GM10248 (cell line): ENCODE measurements at regions not wholly inside any gene's neighbourhood (a gene's known extent, or its start where the extent isn't known, plus 50 kb on each side); places are given as distances from the start of the nearest gene placed in this dataset.

Experiments
- CTCF ChIA-PET: fragments of 300-600 bp; sonication (Branson Sonifier 250); formaldehyde crosslinking; extraction: SDS; loops from one replicate; lab custom pipeline; 2021; ENCODE audit warnings: antibody characterized with exemption; lab: Yijun Ruan, JAX
- POLR2A ChIA-PET: fragments of 350-650 bp; sonication (Branson Sonifier 250); formaldehyde crosslinking; extraction: SDS; loops from one replicate; lab custom pipeline; 2020; ENCODE audit warnings: antibody characterized with exemption; lab: Yijun Ruan, JAX
- DNase-seq: peaks from one replicate; pipeline ENCODE4 v3.0.0; 2012; ENCODE audit errors: extremely low spot score
- TF ChIP-seq, protein P1 (sequence below): IDR thresholded peaks from 2 replicates; pipeline ENCODE4 v1.5.1; 2012; ENCODE audit warnings: mild to moderate bottlenecking, low read depth; ENCODE audit errors: extremely low read depth, missing control alignments, control extremely low read depth

DNA sequence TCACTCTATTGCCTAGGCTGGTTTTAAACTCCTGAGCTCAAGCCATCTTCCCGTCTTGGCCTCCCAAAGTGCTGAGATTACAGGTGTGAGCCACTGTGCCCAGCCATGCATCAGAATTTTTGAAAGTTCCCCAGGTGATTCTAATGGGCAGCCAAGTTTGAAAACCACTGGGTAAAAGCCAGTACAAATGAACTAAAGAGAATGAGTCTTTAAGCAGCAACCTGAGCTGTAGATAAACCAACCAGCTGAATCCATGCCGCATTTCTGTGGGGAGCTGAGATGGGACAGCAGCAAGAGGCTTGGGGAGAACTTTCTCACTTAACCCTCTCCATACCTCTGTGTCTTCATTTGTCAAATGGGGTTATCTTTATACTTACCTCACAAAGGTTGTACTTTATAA, 67.5 kb downstream of the VEGFA start:
- ChIA-PET POLR2A (no interaction called here), CTCF (interaction anchor here (1.0 to 1.9 kb wide), 3 partner anchors 21 to 222 kb away, joined by 3 to 4 read pairs (median 3); no protein-coding TSS in a partner anchor)
- TF ChIP-seq, protein P1, sequence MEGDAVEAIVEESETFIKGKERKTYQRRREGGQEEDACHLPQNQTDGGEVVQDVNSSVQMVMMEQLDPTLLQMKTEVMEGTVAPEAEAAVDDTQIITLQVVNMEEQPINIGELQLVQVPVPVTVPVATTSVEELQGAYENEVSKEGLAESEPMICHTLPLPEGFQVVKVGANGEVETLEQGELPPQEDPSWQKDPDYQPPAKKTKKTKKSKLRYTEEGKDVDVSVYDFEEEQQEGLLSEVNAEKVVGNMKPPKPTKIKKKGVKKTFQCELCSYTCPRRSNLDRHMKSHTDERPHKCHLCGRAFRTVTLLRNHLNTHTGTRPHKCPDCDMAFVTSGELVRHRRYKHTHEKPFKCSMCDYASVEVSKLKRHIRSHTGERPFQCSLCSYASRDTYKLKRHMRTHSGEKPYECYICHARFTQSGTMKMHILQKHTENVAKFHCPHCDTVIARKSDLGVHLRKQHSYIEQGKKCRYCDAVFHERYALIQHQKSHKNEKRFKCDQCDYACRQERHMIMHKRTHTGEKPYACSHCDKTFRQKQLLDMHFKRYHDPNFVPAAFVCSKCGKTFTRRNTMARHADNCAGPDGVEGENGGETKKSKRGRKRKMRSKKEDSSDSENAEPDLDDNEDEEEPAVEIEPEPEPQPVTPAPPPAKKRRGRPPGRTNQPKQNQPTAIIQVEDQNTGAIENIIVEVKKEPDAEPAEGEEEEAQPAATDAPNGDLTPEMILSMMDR, result no peak
- DNase-seq, result no peak

DNA sequence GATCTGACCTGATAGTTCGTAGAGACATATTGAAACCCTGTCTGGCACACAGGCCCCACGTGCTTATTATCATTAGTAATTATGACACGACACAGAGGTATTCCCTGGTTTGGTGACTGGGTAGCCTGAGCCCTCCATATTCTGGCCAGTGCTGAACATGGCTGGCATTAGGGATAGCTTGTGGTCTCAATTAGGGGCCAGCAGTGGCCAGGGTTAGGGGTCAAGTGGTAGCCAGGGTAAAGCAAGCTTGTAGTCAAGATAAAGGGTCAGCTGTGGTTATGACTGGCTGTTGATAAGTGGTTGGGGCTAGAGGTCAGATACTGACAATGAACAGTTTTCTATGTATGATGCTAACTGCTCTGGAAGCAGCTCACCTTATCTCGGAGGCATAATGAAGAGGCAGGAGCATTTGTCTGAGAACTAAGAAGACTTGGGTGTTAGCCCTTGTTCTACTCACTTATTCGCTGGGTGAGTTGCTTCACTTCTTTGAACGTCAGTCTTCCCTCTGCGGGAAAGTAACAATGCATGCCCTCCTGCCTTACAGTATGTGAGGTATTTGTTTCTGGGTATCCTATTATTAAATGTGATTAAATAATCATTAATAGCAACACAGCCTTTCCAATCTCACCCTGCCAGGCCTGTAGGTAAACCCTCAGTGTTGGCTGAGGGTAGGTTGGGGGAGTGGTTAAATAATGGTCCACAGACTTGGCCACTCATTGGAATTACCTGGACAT, 66.7 kb downstream of the VEGFA start:
- no peak for DNase-seq
- CTCF ChIA-PET, result interaction anchor here (1.0 to 1.9 kb wide), 3 partner anchors 20 to 222 kb away, joined by 3 to 4 read pairs (median 3); no protein-coding TSS in a partner anchor
- POLR2A ChIA-PET, result no interaction called here
- TF ChIP-seq, protein P1, result no peak
